ENCODE measurements at regions not wholly inside any gene's neighbourhood (a gene's known extent, or its start where the extent isn't known, plus 50 kb on each side); places are given as distances from the start of the nearest gene placed in this dataset.

GRCh38 chr3:99021466-99021865 lies 120.0 kb upstream of the DCBLD2 start:
- intact Hi-C loops (cut with micrococcal nuclease; ENCODE audit: unreplicated experiment) (no loop called here), in situ Hi-C loops (cut with HindIII; ENCODE audit: extremely low pct_ligation_motif_present, low pct_unique_long_range_greater_than_20kb) (loop anchor here (5.0 kb wide), 1 partner anchor 151 kb away; no protein-coding TSS in a partner anchor)
- Histone ChIP-seq H3K9ac (ENCODE audit: insufficient read depth, low read depth, low read length) (no peak overlapping the region), H3K36me3 (replicated peaks in 1 of 2; ENCODE audit: control insufficient read depth in 1 of 2, insufficient read depth in 2 of 2, low read length in 2 of 2) (no peaks in the 10 kb centered on the region), H3K9me3 (ENCODE audit: low read length) (no peaks in the 10 kb centered on the region), H3K79me2 (ENCODE audit: insufficient read depth, low read length) (no peaks in the 10 kb centered on the region), H3K27ac (ENCODE audit: extremely low read length, insufficient read depth, low read length) (no peak overlapping the region), H3K27me3 (ENCODE audit: control insufficient read depth in 1 of 2, insufficient read depth in 2 of 2, low read length in 2 of 2) (no peaks in the 10 kb centered on the region), H3K4me1 (ENCODE audit: insufficient read depth, low read length) (no peaks in the 10 kb centered on the region), H2AFZ (ENCODE audit: low read length) (no peak overlapping the region), H3K4me3 (replicated peaks in 1 of 3; ENCODE audit: insufficient read depth in 1 of 3, low read depth in 2 of 3, low read length in 3 of 3) (no peak overlapping the region), H3K4me2 (ENCODE audit: low read depth, low read length) (no peak overlapping the region), H4K20me1 (ENCODE audit: insufficient read depth, low read length) (no peaks in the 10 kb centered on the region)
- no TSS peak for BruUV-seq (replicated peaks)
- 0% methylated on average over 1 of the region's 1 CpG for WGBS (ENCODE audit: low lambda C conversion rate)
- POLR2A ChIA-PET = no interaction called here
- CTCF ChIA-PET (ENCODE audit: low intra/inter-chr PET ratio, low total read pairs) = no interaction called here
- ATAC-seq (no peak), DNase-seq (ENCODE audit: low spot score) (no peak), FAIRE-seq (no peak)
- TF ChIP-seq ZNF564 (CRISPR knock-in tag; IDR thresholded peaks at IDR 0.05) = no peak
- TF ChIP-seq ZNF703 (CRISPR knock-in tag; IDR thresholded peaks at IDR 0.05; ENCODE audit: borderline replicate concordance) = no peak
- TF ChIP-seq ZMYM2 (CRISPR knock-in tag; IDR thresholded peaks at IDR 0.05) = no peak
- no peak for TF ChIP-seq RARG (CRISPR knock-in tag; IDR thresholded peaks at IDR 0.05; ENCODE audit: low read depth)
- TF ChIP-seq MAZ (IDR thresholded peaks at IDR 0.05; ENCODE audit: borderline replicate concordance, low read depth, low read length) = no peak
- TF ChIP-seq MAZ (CRISPR knock-in tag; IDR thresholded peaks at IDR 0.05; ENCODE audit: low read depth) = no peak
- no peak for TF ChIP-seq NPAS2 (CRISPR knock-in tag; IDR thresholded peaks at IDR 0.05; ENCODE audit: borderline replicate concordance)
- TF ChIP-seq ASH2L (IDR thresholded peaks at IDR 0.05; ENCODE audit: insufficient read length, low read depth, low read length) = no peak
- no peak for TF ChIP-seq SKIL (CRISPR knock-in tag; IDR thresholded peaks at IDR 0.05; ENCODE audit: borderline replicate concordance)

Measured in HepG2 (cell line).